H1 (cell line): ENCODE measurements at regions not wholly inside any gene's neighbourhood (a gene's known extent, or its start where the extent isn't known, plus 50 kb on each side); places are given as distances from the start of the nearest gene placed in this dataset.

Experiments
- CTCF ChIA-PET: fragments of 300-600 bp; sonication (Branson Sonifier 250); formaldehyde crosslinking; loops from one replicate; lab custom pipeline; 2021; ENCODE audit not compliant: partially characterized antibody; lab: Charles Lee
- POLR2A ChIA-PET: fragments of 300-600 bp; sonication (Branson Sonifier 250); formaldehyde crosslinking; loops from one replicate; lab custom pipeline; 2021; ENCODE audit warnings: inconsistent platforms; ENCODE audit not compliant: partially characterized antibody; lab: Charles Lee
- DNase-seq, 2 experiments: peaks; one replicate each; pipeline versions ENCODE4 v3.0.0 to v3.0.0-alpha.2; 2010 to 2022; ENCODE audit warnings: low spot score in 2 of 2, low read depth in 1 of 2, mixed read lengths in 1 of 2
- FAIRE-seq: peaks from 2 replicates; lab custom pipeline; 2011; peaks lifted over from hg19 to GRCh38; lab: Jason Lieb, UNC
- H2AFZ ChIP-seq: 2 replicates; pipeline ENCODE4 v1.8.1; 2012; ENCODE audit warnings: low read length, inconsistent platforms
- H2AK5ac ChIP-seq: 2 replicates; pipeline ENCODE4 v1.6.1; 2013; ENCODE audit warnings: low read depth, low read length
- H2BK120ac ChIP-seq: replicated peaks from 2 replicates; pipeline ENCODE3; 2013; ENCODE audit warnings: low read depth, low read length, inconsistent platforms
- H2BK12ac ChIP-seq: 2 replicates; pipeline ENCODE4 v1.6.1; 2013; ENCODE audit warnings: low read depth, low read length
- H2BK15ac ChIP-seq: 2 replicates; pipeline ENCODE4 v1.6.1; 2013; ENCODE audit warnings: low read length
- H2BK20ac ChIP-seq: 2 replicates; pipeline ENCODE4 v1.6.1; 2013; ENCODE audit warnings: low read length
- H2BK5ac ChIP-seq: 2 replicates; pipeline ENCODE4 v1.6.1; 2013; ENCODE audit warnings: low read depth, low read length
- H3K14ac ChIP-seq: 2 replicates; pipeline ENCODE4 v1.6.1; 2013; ENCODE audit warnings: inconsistent platforms; ENCODE audit not compliant: insufficient read length
- H3K18ac ChIP-seq: 2 replicates; pipeline ENCODE4 v1.6.1; 2013; ENCODE audit warnings: low read length; ENCODE audit errors: extremely low read depth
- H3K23ac ChIP-seq: 2 replicates; pipeline ENCODE4 v1.6.1; 2013; ENCODE audit warnings: inconsistent platforms; ENCODE audit not compliant: insufficient read length
- H3K23me2 ChIP-seq: 2 replicates; pipeline ENCODE4 v1.6.1; 2013; ENCODE audit warnings: low read depth, low read length
- H3K27ac ChIP-seq: 2 replicates; pipeline ENCODE4 v1.6.1; 2011; ENCODE audit warnings: low read depth, low read length, inconsistent platforms
- H3K27me3 ChIP-seq, 4 experiments: replicated peaks in 1 of 4; 1 replicate in 1 of 4; 2 replicates in 3 of 4; pipeline versions ENCODE4 v1.6.1 to v1.8.1; 2011 to 2013; ENCODE audit warnings: low read length in 3 of 4, mild to moderate bottlenecking in 3 of 4, inconsistent platforms in 2 of 4, mixed read lengths in 2 of 4, moderate library complexity in 1 of 4; ENCODE audit not compliant: control insufficient read depth in 3 of 4, insufficient read depth in 3 of 4; ENCODE audit errors: extremely low read depth in 1 of 4
- H3K36me3 ChIP-seq, 4 experiments: 2 replicates each; pipeline versions ENCODE4 v1.6.1 to v1.8.1; 2011 to 2013; ENCODE audit warnings: mild to moderate bottlenecking in 4 of 4, low read length in 3 of 4, moderate library complexity in 2 of 4, control low read depth in 1 of 4, inconsistent platforms in 1 of 4; ENCODE audit not compliant: insufficient read depth in 4 of 4, control insufficient read depth in 2 of 4
- H3K4ac ChIP-seq: replicated peaks from 2 replicates; pipeline ENCODE3; 2013; ENCODE audit warnings: low read length, low read depth, mixed read lengths, inconsistent platforms; ENCODE audit not compliant: insufficient read length
- H3K4me1 ChIP-seq, 4 experiments: replicated peaks in 1 of 4; 1 replicate in 1 of 4; 2 replicates in 3 of 4; pipeline versions ENCODE4 v1.6.1 to v1.8.1; 2011 to 2013; ENCODE audit warnings: low read length in 3 of 4, inconsistent platforms in 2 of 4, mixed read lengths in 1 of 4; ENCODE audit not compliant: insufficient read depth in 4 of 4, control insufficient read depth in 3 of 4
- H3K4me2 ChIP-seq, 2 experiments: 2 replicates each; pipeline versions ENCODE4 v1.6.1 to v1.8.1; 2011 to 2013; ENCODE audit warnings: low read depth in 2 of 2, low read length in 2 of 2, control low read depth in 1 of 2, inconsistent platforms in 1 of 2, mild to moderate bottlenecking in 1 of 2; ENCODE audit not compliant: insufficient read depth in 1 of 2
- H3K4me3 ChIP-seq, 4 experiments: fragments of 200-600, 300-600 bp in 1 of 4; sonication (generic), shearing (Covaris generic), sonication (Bioruptor Twin) in 1 of 4; 2 replicates each; pipeline versions ENCODE4 v1.5.1 to v1.8.1; 2011 to 2016; ENCODE audit warnings: low read length in 4 of 4, low read depth in 3 of 4, control low read depth in 2 of 4, inconsistent platforms in 2 of 4, mild to moderate bottlenecking in 2 of 4, mixed read lengths in 1 of 4, moderate library complexity in 1 of 4; ENCODE audit not compliant: insufficient read depth in 2 of 4; ENCODE audit errors: extremely low read depth in 1 of 4
- H3K56ac ChIP-seq: replicated peaks from 2 replicates; pipeline ENCODE3; 2013; ENCODE audit warnings: low read depth, mild to moderate bottlenecking, mixed read lengths, low read length, inconsistent platforms; ENCODE audit not compliant: insufficient read length
- H3K79me1 ChIP-seq: 2 replicates; pipeline ENCODE4 v1.6.1; 2013; ENCODE audit warnings: low read depth, low read length, control low read depth
- H3K79me2 ChIP-seq, 2 experiments: 2 replicates each; pipeline versions ENCODE4 v1.6.1 to v1.8.1; 2012 to 2013; ENCODE audit warnings: low read length in 2 of 2, mild to moderate bottlenecking in 2 of 2, inconsistent platforms in 1 of 2; ENCODE audit not compliant: insufficient read depth in 2 of 2, control insufficient read depth in 1 of 2
- H3K9ac ChIP-seq, 4 experiments: replicated peaks in 1 of 4; 1 replicate in 1 of 4; 2 replicates in 3 of 4; pipeline versions ENCODE4 v1.6.1 to v1.8.1; 2011 to 2013; ENCODE audit warnings: low read depth in 3 of 4, low read length in 3 of 4, control low read depth in 2 of 4, mild to moderate bottlenecking in 2 of 4, moderate library complexity in 2 of 4, inconsistent platforms in 1 of 4; ENCODE audit errors: extremely low read depth in 1 of 4
- H3K9me3 ChIP-seq, 2 experiments: 2 replicates each; pipeline versions ENCODE4 v1.6.1 to v1.8.1; 2012 to 2013; ENCODE audit warnings: mild to moderate bottlenecking in 2 of 2, moderate library complexity in 2 of 2, control low read depth in 1 of 2, inconsistent platforms in 1 of 2, low read depth in 1 of 2, low read length in 1 of 2, mixed read lengths in 1 of 2; ENCODE audit not compliant: insufficient read depth in 2 of 2
- H4K20me1 ChIP-seq, 2 experiments: replicated peaks in 1 of 2; 2 replicates each; pipeline versions ENCODE3 to v1.8.1; 2011 to 2013; ENCODE audit warnings: inconsistent platforms in 2 of 2, low read length in 2 of 2, mild to moderate bottlenecking in 1 of 2; ENCODE audit not compliant: insufficient read depth in 2 of 2, control insufficient read depth in 1 of 2
- H4K5ac ChIP-seq: 2 replicates; pipeline ENCODE4 v1.6.1; 2013; ENCODE audit warnings: low read length, low read depth, mixed read lengths, inconsistent platforms; ENCODE audit not compliant: insufficient read length
- H4K8ac ChIP-seq: 2 replicates; pipeline ENCODE4 v1.8.0; 2013; ENCODE audit warnings: mild to moderate bottlenecking, moderate library complexity, low read length, inconsistent platforms; ENCODE audit not compliant: insufficient read depth; ENCODE audit errors: extremely low read depth
- H4K91ac ChIP-seq: replicated peaks from 2 replicates; pipeline ENCODE3; 2013; ENCODE audit warnings: low read length, mixed read lengths, inconsistent platforms; ENCODE audit not compliant: insufficient read length
- BACH1 ChIP-seq: IDR thresholded peaks from 2 replicates; pipeline ENCODE4 v1.6.1; 2012; ENCODE audit warnings: low read length, improper control_type of control experiment
- WGBS, 2 experiments: shearing (Covaris generic) in 1 of 2; methylation state at CpG; one replicate each; pipeline versions ENCODE4 v1.1.6 to v1.1.7; 2013 to 2015; ENCODE audit warnings: low lambda C conversion rate in 2 of 2, mixed read lengths in 2 of 2, inconsistent platforms in 1 of 2, low coverage in 1 of 2, missing lambda C conversion rate in 1 of 2; ENCODE audit not compliant: insufficient replicate concordance in 2 of 2, insufficient coverage in 1 of 2, insufficient read length in 1 of 2; ENCODE audit errors: extremely low coverage in 1 of 2, missing lambda C conversion rate in 1 of 2; 5-methylcytosine and 5-hydroxymethylcytosine counted together

DNA sequence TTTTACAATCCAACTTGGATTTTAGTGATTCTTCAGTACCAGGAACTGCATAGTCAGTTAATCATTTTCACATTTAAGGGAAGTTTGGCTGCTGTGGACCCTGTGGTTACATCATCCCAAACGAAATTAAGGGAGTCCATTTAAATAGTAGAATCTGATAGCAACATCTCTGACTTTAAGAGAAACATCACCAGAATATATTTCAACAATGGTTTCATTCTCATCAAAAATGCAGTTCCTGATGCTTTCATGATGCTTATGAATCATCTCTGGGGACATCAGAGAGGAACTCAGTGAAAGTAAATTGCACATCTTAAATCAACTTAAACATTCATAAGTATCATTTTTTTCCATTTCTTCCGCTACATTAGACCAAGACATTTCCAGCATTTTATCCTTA is 1170.7 kb downstream of the FSCB start:
- no peak overlapping the region for H2BK20ac ChIP-seq

More for the DNA sequence above, 1170.7 kb downstream of the FSCB start:
- TF ChIP-seq BACH1, result no peak
- Histone ChIP-seq H2AFZ (no peak overlapping the region), H3K56ac (no peak overlapping the region), H3K4me3 (no peak overlapping the region), H3K9me3 (no peaks in the 10 kb centered on the region), H3K36me3 (no peaks in the 10 kb centered on the region), H4K5ac (no peak overlapping the region), H3K9ac (no peak overlapping the region), H2BK120ac (no peak overlapping the region), H3K27ac (no peak overlapping the region), H3K27me3 (no peaks in the 10 kb centered on the region), H3K79me1 (no peaks in the 10 kb centered on the region), H2BK15ac (no peak overlapping the region), H4K91ac (no peak overlapping the region), H4K20me1 (no peaks in the 10 kb centered on the region), H3K4me2 (no peak overlapping the region), H3K14ac (no peak overlapping the region), H3K79me2 (no peaks in the 10 kb centered on the region), H3K4ac (no peak overlapping the region), H2BK12ac (no peak overlapping the region), H3K4me1 (no peaks in the 10 kb centered on the region; a peak in 1 of 7 replicates), H4K8ac (no peak overlapping the region), H2AK5ac (no peak overlapping the region), H3K23ac (no peak overlapping the region), H2BK5ac (no peak overlapping the region), H3K18ac (no peak overlapping the region), H3K23me2 (no peaks in the 10 kb centered on the region)
- 96% methylated on average over 2 of the region's 2 CpGs; no CpG with 5 or more reads in 1 of the 2 experiments for WGBS, 2 experiments
- DNase-seq (no peak), FAIRE-seq (no peak)
- POLR2A ChIA-PET, result no interaction called here
- CTCF ChIA-PET, result interaction anchor here (0.6 kb wide), 1 partner anchor 905 kb away, joined by 3 read pairs; no protein-coding TSS in a partner anchor
